CD4-positive, alpha-beta memory T cell (primary cell): ENCODE measurements at regions not wholly inside any gene's neighbourhood (a gene's known extent, or its start where the extent isn't known, plus 50 kb on each side); places are given as distances from the start of the nearest gene placed in this dataset.

Source experiments
- CTCF ChIA-PET: fragments of 350-600 bp; sonication (Branson Sonifier 250); formaldehyde crosslinking; loops from one replicate; lab custom pipeline; 2021; ENCODE audit warnings: inconsistent platforms; ENCODE audit not compliant: partially characterized antibody; lab: Charles Lee
- POLR2A ChIA-PET: fragments of 350-600 bp; sonication (Branson Sonifier 250); formaldehyde crosslinking; loops from one replicate; lab custom pipeline; 2021; ENCODE audit not compliant: partially characterized antibody; lab: Charles Lee
- DNase-seq, 5 donors: peaks; one replicate each; pipeline versions ENCODE4 v3.0.0 to v3.0.0-alpha.2; 2020 to 2022; ENCODE audit warnings: mixed read lengths in 1 of 5
- H3K27ac ChIP-seq: one replicate; pipeline ENCODE4 v1.7.0; 2013; ENCODE audit warnings: low read depth, low read length
- H3K27me3 ChIP-seq: 2 replicates; pipeline ENCODE4 v1.7.0; 2013; ENCODE audit warnings: mild to moderate bottlenecking, low read length, moderate library complexity; ENCODE audit not compliant: insufficient read depth
- H3K36me3 ChIP-seq: 2 replicates; pipeline ENCODE4 v1.7.0; 2013; ENCODE audit warnings: mild to moderate bottlenecking, low read length, moderate library complexity; ENCODE audit not compliant: insufficient read depth
- H3K4me1 ChIP-seq: 2 replicates; pipeline ENCODE4 v1.7.0; 2013; ENCODE audit warnings: mild to moderate bottlenecking, low read length, moderate library complexity; ENCODE audit not compliant: insufficient read depth
- H3K4me3 ChIP-seq, 2 donors: one replicate each; pipeline ENCODE4 v1.7.0; 2013; ENCODE audit warnings: low read length in 2 of 2, mild to moderate bottlenecking in 1 of 2
- H3K9me3 ChIP-seq, 2 donors: one replicate each; pipeline ENCODE4 v1.7.0; 2013; ENCODE audit warnings: low read length in 2 of 2, control low read depth in 1 of 2; ENCODE audit not compliant: control insufficient read depth in 1 of 2
- H3K27ac Mint-ChIP-seq, 7 donors: one replicate each; pipeline ENCODE4 v1.8.0; 2020 to 2021; ENCODE audit warnings: mixed read lengths in 7 of 7, mild to moderate bottlenecking in 6 of 7, inconsistent platforms in 3 of 7, moderate library complexity in 3 of 7
- H3K27me3 Mint-ChIP-seq, 2 donors: one replicate each; pipeline ENCODE4 v1.8.0; 2020 to 2021; ENCODE audit warnings: mixed read lengths in 2 of 2
- H3K36me3 Mint-ChIP-seq, 2 donors: one replicate each; pipeline ENCODE4 v1.8.0; 2020 to 2021; ENCODE audit warnings: mixed read lengths in 2 of 2, inconsistent platforms in 1 of 2, mild to moderate bottlenecking in 1 of 2
- H3K4me1 Mint-ChIP-seq, 4 donors: one replicate each; pipeline ENCODE4 v1.8.0; 2020 to 2021; ENCODE audit warnings: mixed read lengths in 4 of 4, mild to moderate bottlenecking in 1 of 4
- H3K4me3 Mint-ChIP-seq, 8 donors: one replicate each; pipeline ENCODE4 v1.8.0; 2020 to 2021; ENCODE audit warnings: mixed read lengths in 8 of 8, mild to moderate bottlenecking in 7 of 8, moderate library complexity in 6 of 8, inconsistent platforms in 3 of 8
- H3K9me3 Mint-ChIP-seq, 8 donors: one replicate each; pipeline ENCODE4 v1.8.0; 2020 to 2021; ENCODE audit warnings: mixed read lengths in 8 of 8, mild to moderate bottlenecking in 5 of 8, inconsistent platforms in 3 of 8, moderate library complexity in 1 of 8
- intact Hi-C: fragments of 100-400 bp; cut with micrococcal nuclease; formaldehyde crosslinking; loops from one replicate; pipeline ENCODE4 v1.15.1; 2023

GRCh38 chr3:132261506-132261905 lies 55.7 kb upstream of the ACP3 start:
- H3K27ac Mint-ChIP-seq, result no peak overlapping the region
- no peaks in the 10 kb centered on the region for H3K4me1 ChIP-seq
- peaks cover 0 to 9% of the 10 kb centered on the region in 2 donors for H3K27me3 Mint-ChIP-seq
- peaks cover 0 to 4% (median 0%) of the 10 kb centered on the region in 8 donors for H3K9me3 Mint-ChIP-seq
- no peaks in the 10 kb centered on the region for H3K4me1 Mint-ChIP-seq
- no peak for DNase-seq
- no peak overlapping the region for H3K4me3 Mint-ChIP-seq
- no peaks in the 10 kb centered on the region for H3K36me3 ChIP-seq
- no peak overlapping the region for H3K27ac ChIP-seq
- intact Hi-C loops, result no loop called here
- CTCF ChIA-PET, result no interaction called here
- H3K4me3 ChIP-seq, result no peak overlapping the region
- H3K36me3 Mint-ChIP-seq, result no peaks in the 10 kb centered on the region
- H3K27me3 ChIP-seq, result no peaks in the 10 kb centered on the region
- no peaks in the 10 kb centered on the region for H3K9me3 ChIP-seq
- POLR2A ChIA-PET, result no interaction called here

DNA sequence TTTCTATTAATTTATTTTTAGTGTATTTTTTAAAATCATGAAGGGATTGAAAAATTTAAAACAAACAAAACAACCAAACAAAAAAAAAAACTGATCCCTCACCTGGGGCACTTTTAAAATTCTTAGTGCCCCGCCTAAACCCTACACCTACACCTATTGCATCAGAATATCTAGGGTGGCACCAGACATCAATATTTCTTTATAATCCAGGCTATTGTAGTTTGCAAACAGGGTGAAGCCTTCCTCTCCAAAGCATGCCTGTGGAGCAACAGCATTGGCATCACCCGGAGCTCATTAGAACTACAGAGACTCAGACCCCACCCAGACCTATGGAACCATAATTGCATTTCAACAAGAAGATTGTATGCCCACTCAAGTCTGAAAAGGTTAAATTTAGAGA lies 54.9 kb upstream of the ACP3 start:
- H3K27me3 ChIP-seq, result no peaks in the 10 kb centered on the region
- ChIA-PET CTCF (no interaction called here), POLR2A (no interaction called here)
- intact Hi-C loops, result no loop called here
- H3K27ac ChIP-seq, result no peak overlapping the region
- Mint-ChIP-seq H3K27me3 (peaks cover 0 to 9% of the 10 kb centered on the region in 2 donors), H3K27ac (no peak overlapping the region), H3K4me1 (no peaks in the 10 kb centered on the region), H3K9me3 (peaks cover 0 to 4% (median 0%) of the 10 kb centered on the region in 8 donors), H3K36me3 (no peaks in the 10 kb centered on the region), H3K4me3 (no peak overlapping the region)
- H3K4me3 ChIP-seq, result no peak overlapping the region
- no peaks in the 10 kb centered on the region for H3K4me1 ChIP-seq
- H3K9me3 ChIP-seq, result no peaks in the 10 kb centered on the region
- H3K36me3 ChIP-seq, result no peaks in the 10 kb centered on the region
- DNase-seq, result no peak

DNA sequence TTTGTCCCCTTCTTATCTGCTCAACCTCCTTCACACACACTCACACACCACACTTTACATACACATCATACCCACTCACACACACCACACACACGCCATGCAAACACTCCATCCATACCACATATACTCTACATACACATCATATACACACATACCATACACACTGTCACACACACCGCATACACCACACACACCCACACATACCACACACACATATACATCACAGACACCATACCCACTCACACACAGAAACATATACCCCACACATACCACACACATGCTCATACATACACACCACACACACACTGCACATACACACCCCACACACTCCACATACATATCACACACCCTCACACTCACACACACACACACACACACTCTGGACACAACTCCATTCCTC lies 54.3 kb upstream of the ACP3 start:
- H3K27ac Mint-ChIP-seq, result no peak overlapping the region
- no peak overlapping the region for H3K4me3 Mint-ChIP-seq
- Histone ChIP-seq H3K9me3 (no peaks in the 10 kb centered on the region), H3K27ac (no peak overlapping the region), H3K4me1 (no peaks in the 10 kb centered on the region), H3K4me3 (no peak overlapping the region), H3K36me3 (no peaks in the 10 kb centered on the region), H3K27me3 (no peaks in the 10 kb centered on the region)
- intact Hi-C loops, result no loop called here
- DNase-seq, result no peak
- ChIA-PET CTCF (no interaction called here), POLR2A (no interaction called here)
- peaks cover 3 to 9% of the 10 kb centered on the region in 2 donors for H3K27me3 Mint-ChIP-seq
- H3K36me3 Mint-ChIP-seq, result no peaks in the 10 kb centered on the region
- H3K4me1 Mint-ChIP-seq, result no peaks in the 10 kb centered on the region
- peaks cover 0 to 4% (median 0%) of the 10 kb centered on the region in 8 donors for H3K9me3 Mint-ChIP-seq

- H3K9me3 Mint-ChIP-seq, result peaks cover 0 to 4% (median 0%) of the 10 kb centered on the region in 8 donors
- no peak overlapping the region for H3K27ac ChIP-seq
- no peak overlapping the region for H3K4me3 ChIP-seq
- H3K4me1 ChIP-seq, result no peaks in the 10 kb centered on the region
- H3K36me3 Mint-ChIP-seq, result no peaks in the 10 kb centered on the region
- no peaks in the 10 kb centered on the region for H3K27me3 ChIP-seq
- peaks cover 3 to 9% of the 10 kb centered on the region in 2 donors for H3K27me3 Mint-ChIP-seq
- intact Hi-C loops, result no loop called here
- H3K4me3 Mint-ChIP-seq, result no peak overlapping the region
- H3K9me3 ChIP-seq, result no peaks in the 10 kb centered on the region
- H3K27ac Mint-ChIP-seq, result no peak overlapping the region
- CTCF ChIA-PET, result no interaction called here
- no peaks in the 10 kb centered on the region for H3K36me3 ChIP-seq
- POLR2A ChIA-PET, result no interaction called here
- no peak for DNase-seq
- no peaks in the 10 kb centered on the region for H3K4me1 Mint-ChIP-seq
Measured at GRCh38 chr3:132265028-132265427, 52.2 kb upstream of the ACP3 start.

DNA sequence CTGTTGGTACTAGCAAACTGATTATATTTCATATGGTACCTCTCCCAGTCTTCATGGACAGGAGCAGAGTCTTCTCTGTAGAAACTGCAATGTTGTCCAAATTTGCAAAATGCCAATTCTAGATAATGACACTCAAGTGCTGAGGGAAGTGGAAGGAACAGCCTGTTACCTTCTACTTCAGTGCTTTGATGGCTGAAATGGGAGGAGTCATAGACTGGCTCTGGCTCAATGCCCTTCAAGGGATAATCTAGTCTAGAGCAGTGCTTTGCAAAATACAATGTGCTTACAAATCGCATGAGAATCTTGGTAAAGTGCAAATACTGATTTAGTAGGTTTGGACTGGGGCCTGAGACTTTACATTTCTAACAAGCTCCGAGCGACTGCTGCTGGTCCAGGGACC lies 51.7 kb upstream of the ACP3 start:
- no peak overlapping the region for H3K27ac Mint-ChIP-seq
- intact Hi-C loops, result no loop called here
- no peak for DNase-seq
- no peaks in the 10 kb centered on the region for H3K4me1 Mint-ChIP-seq
- Histone ChIP-seq H3K4me3 (no peak overlapping the region), H3K27ac (no peak overlapping the region), H3K9me3 (no peaks in the 10 kb centered on the region), H3K27me3 (no peaks in the 10 kb centered on the region), H3K4me1 (no peaks in the 10 kb centered on the region), H3K36me3 (no peaks in the 10 kb centered on the region)
- CTCF ChIA-PET, result no interaction called here
- H3K36me3 Mint-ChIP-seq, result no peaks in the 10 kb centered on the region
- H3K27me3 Mint-ChIP-seq, result peaks cover 3 to 9% of the 10 kb centered on the region in 2 donors
- POLR2A ChIA-PET, result no interaction called here
- no peak overlapping the region for H3K4me3 Mint-ChIP-seq
- peaks cover 0 to 4% (median 0%) of the 10 kb centered on the region in 8 donors for H3K9me3 Mint-ChIP-seq

- no peak overlapping the region for H3K4me3 ChIP-seq
- Mint-ChIP-seq H3K9me3 (peaks cover 0 to 4% (median 0%) of the 10 kb centered on the region in 8 donors), H3K27ac (no peak overlapping the region), H3K27me3 (peaks cover 3 to 9% of the 10 kb centered on the region in 2 donors), H3K36me3 (no peaks in the 10 kb centered on the region), H3K4me1 (no peaks in the 10 kb centered on the region), H3K4me3 (no peak overlapping the region)
- ChIA-PET CTCF (interaction anchor here (0.6 to 0.7 kb wide), 2 partner anchors 1024 to 1154 kb away, joined by 3 read pairs; no protein-coding TSS in a partner anchor), POLR2A (no interaction called here)
- no peak overlapping the region for H3K27ac ChIP-seq
- no peaks in the 10 kb centered on the region for H3K9me3 ChIP-seq
- intact Hi-C loops, result no loop called here
- no peak for DNase-seq
- H3K4me1 ChIP-seq, result no peaks in the 10 kb centered on the region
- no peaks in the 10 kb centered on the region for H3K27me3 ChIP-seq
- H3K36me3 ChIP-seq, result no peaks in the 10 kb centered on the region
Measured at GRCh38 chr3:132267391-132267993, 49.7 kb upstream of the ACP3 start.
